Stomach (tissue), 8 donors: ENCODE measurements at regions not wholly inside any gene's neighbourhood (a gene's known extent, or its start where the extent isn't known, plus 50 kb on each side); places are given as distances from the start of the nearest gene placed in this dataset.

Experiments
- DNase-seq, 2 donors: peaks; one replicate each; pipeline versions ENCODE4 v3.0.0 to v3.0.0-alpha.2; 2013 to 2019
- H3K27ac ChIP-seq, 5 donors: fragments of 200-600 bp in 4 of 5; sonication (generic) in 4 of 5; one replicate each; pipeline ENCODE4 v1.5.1; 2013 to 2019; ENCODE audit warnings: mild to moderate bottlenecking in 1 of 5, moderate library complexity in 1 of 5
- H3K27me3 ChIP-seq, 3 donors: fragments of 200-600 bp; sonication (generic); one replicate each; pipeline ENCODE4 v1.5.1; 2017 to 2019; ENCODE audit warnings: mixed run types in 1 of 3
- H3K36me3 ChIP-seq, 4 donors: fragments of 200-600 bp; sonication (generic); 1 replicate in 3 of 4; 2 replicates in 1 of 4; pipeline ENCODE4 v1.5.1; 2016 to 2019
- H3K4me1 ChIP-seq, 4 donors: fragments of 200-600 bp; sonication (generic); one replicate each; pipeline ENCODE4 v1.5.1; 2016 to 2019
- H3K4me3 ChIP-seq, 4 donors: fragments of 200-600 bp; sonication (generic) in 3 of 4; one replicate each; pipeline ENCODE4 v1.5.1; 2016 to 2019; ENCODE audit warnings: mild to moderate bottlenecking in 1 of 4
- H3K9me3 ChIP-seq, 4 donors: fragments of 200-600 bp; sonication (generic); one replicate each; pipeline ENCODE4 v1.5.1; 2016 to 2019
- EP300 ChIP-seq: sonication (generic); formaldehyde crosslinking; IDR thresholded peaks from one replicate; pipeline ENCODE4 v1.6.1; 2017; ENCODE audit warnings: antibody characterized with exemption
- POLR2A ChIP-seq, 4 donors: fragments of 450-650 bp; IDR thresholded peaks; one replicate each; pipeline ENCODE4 v1.6.1; 2016; ENCODE audit warnings: antibody characterized with exemption in 4 of 4, control low read depth in 2 of 4, mild to moderate bottlenecking in 1 of 4, moderate library complexity in 1 of 4
- POLR2AphosphoS5 ChIP-seq, 3 donors: sonication (generic); formaldehyde crosslinking; IDR thresholded peaks; one replicate each; pipeline ENCODE4 v1.6.1; 2016; ENCODE audit warnings: antibody characterized with exemption in 3 of 3
- WGBS, 5 donors: extraction: QIAGEN DNeasy Blood & Tissue Kit in 3 of 5; methylation state at CpG; one replicate each; pipeline versions ENCODE4 v1.1.5 to v1.1.7; 2013 to 2018; 5-methylcytosine and 5-hydroxymethylcytosine counted together
- intact Hi-C: fragments of 100-400 bp; cut with DNase I; formaldehyde crosslinking; loops from one replicate; pipeline ENCODE4 v1.15.1; 2023; ENCODE audit warnings: low total_unique reads
- TF ChIP-seq, protein P1 (sequence below), 7 experiments: fragments of 450-650 bp in 4 of 7; fragments of 200-600 bp in 3 of 7; sonication (generic) in 3 of 7; IDR thresholded peaks; one replicate each; pipeline ENCODE4 v1.5.1; 2016 to 2019; ENCODE audit warnings: antibody characterized with exemption in 7 of 7, control low read depth in 2 of 7, mild to moderate bottlenecking in 1 of 7
- donor health status: healthy with polysubstance abuse.
- donor health status: Bipolar disorder and iron deficiency.
- donor health status: healthy.

DNA sequence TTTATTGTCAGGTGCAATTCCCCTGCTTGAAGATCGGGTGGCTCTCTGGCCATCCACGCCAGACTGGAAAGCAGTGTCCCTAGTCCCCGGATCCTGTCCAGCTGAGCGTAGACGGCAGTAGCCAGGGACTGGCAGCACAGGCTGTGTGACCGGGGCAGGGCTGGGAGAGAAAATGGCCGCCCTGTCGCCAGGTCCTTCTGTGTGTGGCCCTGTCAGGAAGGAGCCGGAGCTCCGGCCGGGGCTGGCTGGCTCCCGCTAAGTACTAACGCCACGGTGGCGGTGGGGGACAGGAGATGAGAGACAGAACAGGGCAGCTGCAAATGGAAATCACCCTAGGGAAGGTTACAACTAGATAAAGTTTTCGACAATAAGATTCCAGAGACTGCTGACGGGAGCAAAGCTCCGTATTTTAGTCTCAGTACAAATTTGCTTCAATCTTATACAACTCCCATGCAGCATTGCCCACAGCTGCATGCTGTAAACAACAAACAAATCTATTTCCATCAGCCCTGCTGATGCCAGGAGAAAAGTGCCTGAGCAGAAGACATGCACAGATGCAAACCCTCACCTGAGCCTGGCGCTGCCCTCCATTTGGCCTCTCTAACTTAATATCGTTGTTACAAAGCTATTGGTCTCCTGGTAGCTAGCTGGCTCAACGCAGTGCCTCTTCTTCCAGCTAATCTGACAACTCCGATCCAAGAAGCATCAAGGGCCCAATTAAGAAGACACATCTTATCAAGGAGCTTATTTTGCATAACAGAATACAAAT is 253.0 kb downstream of the TSHZ3 start:
- no peak for DNase-seq
- Histone ChIP-seq H3K9me3 (no peaks in the 10 kb centered on the region), H3K4me1 (peaks cover 0 to 9% (median 0%) of the 10 kb centered on the region in 4 donors), H3K27me3 (no peaks in the 10 kb centered on the region), H3K27ac (no peak overlapping the region), H3K36me3 (no peaks in the 10 kb centered on the region), H3K4me3 (no peak overlapping the region)
- 80 to 87% (median 84%) methylated on average over 22 of the region's 22 CpGs for WGBS, 5 donors
- intact Hi-C loops: no loop called here
- TF ChIP-seq EP300: no peak
- TF ChIP-seq, protein P1, sequence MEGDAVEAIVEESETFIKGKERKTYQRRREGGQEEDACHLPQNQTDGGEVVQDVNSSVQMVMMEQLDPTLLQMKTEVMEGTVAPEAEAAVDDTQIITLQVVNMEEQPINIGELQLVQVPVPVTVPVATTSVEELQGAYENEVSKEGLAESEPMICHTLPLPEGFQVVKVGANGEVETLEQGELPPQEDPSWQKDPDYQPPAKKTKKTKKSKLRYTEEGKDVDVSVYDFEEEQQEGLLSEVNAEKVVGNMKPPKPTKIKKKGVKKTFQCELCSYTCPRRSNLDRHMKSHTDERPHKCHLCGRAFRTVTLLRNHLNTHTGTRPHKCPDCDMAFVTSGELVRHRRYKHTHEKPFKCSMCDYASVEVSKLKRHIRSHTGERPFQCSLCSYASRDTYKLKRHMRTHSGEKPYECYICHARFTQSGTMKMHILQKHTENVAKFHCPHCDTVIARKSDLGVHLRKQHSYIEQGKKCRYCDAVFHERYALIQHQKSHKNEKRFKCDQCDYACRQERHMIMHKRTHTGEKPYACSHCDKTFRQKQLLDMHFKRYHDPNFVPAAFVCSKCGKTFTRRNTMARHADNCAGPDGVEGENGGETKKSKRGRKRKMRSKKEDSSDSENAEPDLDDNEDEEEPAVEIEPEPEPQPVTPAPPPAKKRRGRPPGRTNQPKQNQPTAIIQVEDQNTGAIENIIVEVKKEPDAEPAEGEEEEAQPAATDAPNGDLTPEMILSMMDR (IDR thresholded peaks at IDR 0.05): no peak
- TF ChIP-seq POLR2A (IDR thresholded peaks at IDR 0.05): no peak
- no peak for TF ChIP-seq POLR2AphosphoS5 (IDR thresholded peaks at IDR 0.05)

DNA sequence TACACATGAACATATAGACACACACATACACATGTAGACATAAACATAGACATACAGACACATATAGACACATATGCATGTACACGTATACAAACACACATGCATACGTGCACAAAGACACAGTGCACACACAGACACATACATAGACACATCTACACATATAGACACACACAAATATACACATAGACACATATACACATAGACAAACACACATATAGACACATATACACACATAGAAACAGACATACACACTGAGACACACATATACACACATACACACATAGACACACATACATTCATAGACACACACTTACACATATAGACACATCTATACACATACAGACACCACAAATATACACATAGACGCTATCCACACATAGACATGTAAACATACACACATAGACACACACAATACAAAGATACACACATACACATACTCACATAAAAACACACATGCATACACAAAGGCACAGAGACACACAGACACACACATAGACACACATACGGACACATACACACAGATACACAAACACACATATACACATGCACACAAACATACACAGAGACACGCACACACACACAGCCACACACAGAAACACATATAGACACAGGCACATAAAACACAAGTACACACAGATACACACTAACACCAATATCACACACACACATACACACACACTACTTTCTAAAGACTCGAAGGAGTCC is 254.0 kb downstream of the TSHZ3 start:
- Histone ChIP-seq H3K4me3 (no peak overlapping the region), H3K4me1 (peaks cover 0 to 3% (median 0%) of the 10 kb centered on the region in 4 donors), H3K27me3 (no peaks in the 10 kb centered on the region), H3K36me3 (no peaks in the 10 kb centered on the region), H3K27ac (no peak overlapping the region), H3K9me3 (no peaks in the 10 kb centered on the region)
- TF ChIP-seq POLR2A (IDR thresholded peaks at IDR 0.05) (no peak), EP300 (no peak), POLR2AphosphoS5 (IDR thresholded peaks at IDR 0.05) (no peak)
- TF ChIP-seq, protein P1 (IDR thresholded peaks at IDR 0.05): no peak
- WGBS, 5 donors: 89 to 93% (median 91%) methylated on average over 6 of the region's 6 CpGs
- no peak for DNase-seq
- intact Hi-C loops: no loop called here

DNA sequence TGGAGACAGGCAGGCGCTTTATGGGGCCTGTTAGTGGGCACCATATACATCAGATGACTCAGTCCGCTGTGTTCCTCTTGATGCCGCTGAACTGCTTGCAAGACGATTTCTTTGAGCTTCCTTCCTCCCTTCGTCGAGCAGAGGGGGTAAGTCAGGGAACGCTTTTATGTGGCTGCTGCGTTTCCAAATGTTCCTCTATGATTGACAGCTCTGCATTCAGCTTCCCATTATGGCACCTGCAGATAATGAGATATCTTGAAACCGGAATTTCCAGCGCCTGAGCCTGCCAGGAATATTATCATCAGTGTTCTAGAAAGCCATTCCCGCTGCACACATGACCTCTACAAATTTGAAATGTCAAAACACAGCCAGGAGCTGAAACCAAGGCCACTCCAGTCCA is 257.0 kb downstream of the TSHZ3 start:
- no peak overlapping the region for H3K4me3 ChIP-seq
- no peaks in the 10 kb centered on the region for H3K9me3 ChIP-seq
- peaks cover 0 to 5% (median 0%) of the 10 kb centered on the region in 3 donors for H3K27me3 ChIP-seq
- TF ChIP-seq, protein P1 (IDR thresholded peaks at IDR 0.05): no peak
- no peak for TF ChIP-seq POLR2AphosphoS5 (IDR thresholded peaks at IDR 0.05)
- no peak for TF ChIP-seq EP300
- intact Hi-C loops: no loop called here
- DNase-seq: no peak
- WGBS, 5 donors: 36 to 60% (median 48%) methylated on average over 11 of the region's 11 CpGs
- no peaks in the 10 kb centered on the region for H3K4me1 ChIP-seq
- no peaks in the 10 kb centered on the region for H3K36me3 ChIP-seq
- no peak overlapping the region for H3K27ac ChIP-seq

DNA sequence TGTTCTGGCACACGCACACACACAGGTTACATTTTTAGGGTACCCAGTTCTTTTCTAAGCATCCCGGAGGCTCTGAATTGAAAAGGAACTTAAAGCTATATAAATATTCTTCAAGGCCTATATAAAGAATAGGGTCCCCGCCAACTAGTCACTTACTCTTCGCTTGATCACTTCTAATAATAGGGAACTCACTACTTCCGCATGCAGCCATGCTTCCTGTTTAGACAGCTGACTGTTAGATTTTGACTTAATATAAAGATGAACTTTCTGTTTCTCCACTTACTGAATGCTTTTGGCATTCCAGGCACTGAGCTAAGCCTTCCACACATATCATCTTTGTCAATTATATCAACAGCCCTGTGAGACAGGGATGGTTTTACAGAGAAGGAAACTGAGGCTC is 259.6 kb downstream of the TSHZ3 start:
- 74 to 91% (median 88%) methylated on average over 5 of the region's 5 CpGs for WGBS, 5 donors
- Histone ChIP-seq H3K4me1 (no peaks in the 10 kb centered on the region), H3K9me3 (no peaks in the 10 kb centered on the region), H3K27ac (no peak overlapping the region), H3K4me3 (no peak overlapping the region), H3K36me3 (no peaks in the 10 kb centered on the region), H3K27me3 (peaks cover 0 to 10% (median 0%) of the 10 kb centered on the region in 3 donors)
- TF ChIP-seq EP300 (no peak), POLR2AphosphoS5 (IDR thresholded peaks at IDR 0.05) (no peak), POLR2A (IDR thresholded peaks at IDR 0.05) (no peak)
- TF ChIP-seq, protein P1 (IDR thresholded peaks at IDR 0.05): no peak
- intact Hi-C loops: no loop called here
- no peak for DNase-seq
